ENCODE measurements at regions not wholly inside any gene's neighbourhood (a gene's known extent, or its start where the extent isn't known, plus 50 kb on each side); places are given as distances from the start of the nearest gene placed in this dataset.
A peak's percentile ranks its signal among the peaks of the same experiment; 100 is the strongest.

DNA sequence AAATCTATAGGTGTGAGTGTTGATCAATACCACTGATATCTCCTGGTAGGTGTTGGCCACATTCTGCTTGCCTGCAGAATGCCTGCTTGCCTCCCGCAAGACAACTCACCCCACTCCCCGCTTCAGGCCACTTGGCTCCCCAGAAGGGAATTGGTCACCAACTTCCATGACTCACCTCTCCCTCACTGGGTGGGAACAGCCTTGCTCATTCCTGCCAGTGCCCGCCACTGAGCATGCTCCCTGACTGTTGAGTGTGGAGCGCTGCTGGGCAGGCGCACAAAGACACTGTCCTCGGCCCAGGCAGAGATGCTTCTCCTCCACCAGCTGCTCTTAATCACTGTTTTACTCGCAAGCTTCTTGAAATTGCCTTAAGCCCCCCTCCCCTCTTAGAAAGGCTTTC lies 57.3 kb upstream of the PPP2R3A start:
- Histone ChIP-seq H4K5ac (ENCODE audit: low read depth, low read length) (no peak overlapping the region), H3K36me3 (ENCODE audit: control insufficient read depth, insufficient read depth, low read length) (no peaks in the 10 kb centered on the region), H3K23ac (ENCODE audit: low read depth, low read length) (no peak overlapping the region), H3K79me1 (ENCODE audit: low read depth in 1 of 2, low read length in 2 of 2) (no peaks in the 10 kb centered on the region), H2BK120ac (ENCODE audit: low read depth, low read length) (no peak overlapping the region), H2AK5ac (ENCODE audit: low read depth, low read length) (no peak overlapping the region), H3K4ac (ENCODE audit: low read depth, low read length) (no peak overlapping the region), H2AK9ac (replicated peaks; ENCODE audit: low read depth, low read length, poor library complexity) (no peak overlapping the region), H4K20me1 (ENCODE audit: insufficient read depth, low read length) (no peaks in the 10 kb centered on the region), H3K4me2 (ENCODE audit: low read depth, low read length) (no peak overlapping the region), H3K9ac (ENCODE audit: low read depth, low read length) (no peak overlapping the region), H3K9me3 (ENCODE audit: control insufficient read depth, insufficient read depth, low read length) (no peaks in the 10 kb centered on the region), H2BK5ac (ENCODE audit: low read depth, low read length, poor library complexity, severe bottlenecking) (no peak overlapping the region), H4K91ac (ENCODE audit: insufficient read depth, low read depth, low read length) (no peak overlapping the region), H3K18ac (ENCODE audit: low read depth, low read length) (no peak overlapping the region), H2AFZ (replicated peaks; ENCODE audit: low read length, poor library complexity) (peak overlapping the region; percentile 26), H3K56ac (ENCODE audit: extremely low read depth, insufficient read depth, low read length) (no peak overlapping the region), H3K27me3 (ENCODE audit: control insufficient read depth, insufficient read depth, low read length) (no peaks in the 10 kb centered on the region; the same call in 1 of the 2 replicates), H3K4me1 (ENCODE audit: control insufficient read depth, insufficient read depth, low read length) (peaks cover 2% of the 10 kb centered on the region), H3K9me1 (ENCODE audit: insufficient read depth, low read length) (peaks cover 6% of the 10 kb centered on the region; the same call in 1 of the 2 replicates), H2BK20ac (ENCODE audit: low read depth, low read length) (no peak overlapping the region), H3K14ac (replicated peaks; ENCODE audit: low read depth, low read length) (no peak overlapping the region), H3K4me3 (ENCODE audit: insufficient read depth, low read depth, low read length) (no peak overlapping the region), H4K8ac (ENCODE audit: low read depth in 2 of 2, low read length in 2 of 2) (no peak overlapping the region), H3K27ac (ENCODE audit: insufficient read depth, low read length) (no peak overlapping the region), H2BK15ac (ENCODE audit: low read depth, low read length) (no peak overlapping the region)
- intact Hi-C loops (cut with micrococcal nuclease) (no loop called here), in situ Hi-C loops (cut with MboI; ENCODE audit: low sequenced_read_pairs) (no loop called here), dilution Hi-C loops (cut with HindIII; ENCODE audit: low sequenced_read_pairs, unreplicated experiment) (no loop called here)
- POLR2A ChIA-PET (ENCODE audit: unreplicated experiment), result no interaction called here
- TF ChIP-seq MAFK (IDR thresholded peaks at IDR 0.05; ENCODE audit: low read depth, low read length) (no peak), POLR2A (IDR thresholded peaks at IDR 0.05; ENCODE audit: low read depth, low read length) (no peak), CEBPB (IDR thresholded peaks at IDR 0.05; ENCODE audit: low read depth, low read length) (no peak), RFX5 (IDR thresholded peaks at IDR 0.05; ENCODE audit: low read depth, low read length) (no peak), FOS (IDR thresholded peaks at IDR 0.05; ENCODE audit: low read depth, low read length) (no peak)
- TF ChIP-seq, protein P1, sequence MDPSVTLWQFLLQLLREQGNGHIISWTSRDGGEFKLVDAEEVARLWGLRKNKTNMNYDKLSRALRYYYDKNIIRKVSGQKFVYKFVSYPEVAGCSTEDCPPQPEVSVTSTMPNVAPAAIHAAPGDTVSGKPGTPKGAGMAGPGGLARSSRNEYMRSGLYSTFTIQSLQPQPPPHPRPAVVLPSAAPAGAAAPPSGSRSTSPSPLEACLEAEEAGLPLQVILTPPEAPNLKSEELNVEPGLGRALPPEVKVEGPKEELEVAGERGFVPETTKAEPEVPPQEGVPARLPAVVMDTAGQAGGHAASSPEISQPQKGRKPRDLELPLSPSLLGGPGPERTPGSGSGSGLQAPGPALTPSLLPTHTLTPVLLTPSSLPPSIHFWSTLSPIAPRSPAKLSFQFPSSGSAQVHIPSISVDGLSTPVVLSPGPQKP (IDR thresholded peaks at IDR 0.05; ENCODE audit: borderline replicate concordance, low read depth, low read length), result no peak
- TF ChIP-seq, protein P2, sequence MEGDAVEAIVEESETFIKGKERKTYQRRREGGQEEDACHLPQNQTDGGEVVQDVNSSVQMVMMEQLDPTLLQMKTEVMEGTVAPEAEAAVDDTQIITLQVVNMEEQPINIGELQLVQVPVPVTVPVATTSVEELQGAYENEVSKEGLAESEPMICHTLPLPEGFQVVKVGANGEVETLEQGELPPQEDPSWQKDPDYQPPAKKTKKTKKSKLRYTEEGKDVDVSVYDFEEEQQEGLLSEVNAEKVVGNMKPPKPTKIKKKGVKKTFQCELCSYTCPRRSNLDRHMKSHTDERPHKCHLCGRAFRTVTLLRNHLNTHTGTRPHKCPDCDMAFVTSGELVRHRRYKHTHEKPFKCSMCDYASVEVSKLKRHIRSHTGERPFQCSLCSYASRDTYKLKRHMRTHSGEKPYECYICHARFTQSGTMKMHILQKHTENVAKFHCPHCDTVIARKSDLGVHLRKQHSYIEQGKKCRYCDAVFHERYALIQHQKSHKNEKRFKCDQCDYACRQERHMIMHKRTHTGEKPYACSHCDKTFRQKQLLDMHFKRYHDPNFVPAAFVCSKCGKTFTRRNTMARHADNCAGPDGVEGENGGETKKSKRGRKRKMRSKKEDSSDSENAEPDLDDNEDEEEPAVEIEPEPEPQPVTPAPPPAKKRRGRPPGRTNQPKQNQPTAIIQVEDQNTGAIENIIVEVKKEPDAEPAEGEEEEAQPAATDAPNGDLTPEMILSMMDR (conservative IDR thresholded peaks at IDR 0.05; ENCODE audit: low read depth, low read length), result no peak
- DNase-seq (peak; percentile 33), ATAC-seq (ENCODE audit: low read depth) (no peak)
- WGBS, 2 experiments (ENCODE audit: extremely low coverage in 2 of 2, insufficient read length in 1 of 2), result 87% methylated on average over 3 of the region's 7 CpGs; no CpG with 5 or more reads in 1 of the 2 experiments
- no TSS peak for BruUV-seq (replicated peaks)
- CTCF ChIA-PET, result no interaction called here
